Activated CD4-positive, alpha-beta memory T cell treated with anti-CD3 and anti-CD28 coated beads, Interleukin-2, amount 10 ng/mL, durations not matched to agents 7 days and 5 days (primary cell): ENCODE measurements at regions not wholly inside any gene's neighbourhood (a gene's known extent, or its start where the extent isn't known, plus 50 kb on each side); places are given as distances from the start of the nearest gene placed in this dataset.

ENCODE experiments used
- CTCF ChIA-PET: fragments of 350-600 bp; sonication (Branson Sonifier 250); formaldehyde crosslinking; loops from one replicate; lab custom pipeline; 2021; ENCODE audit warnings: antibody characterized with exemption, inconsistent platforms; lab: Charles Lee
- POLR2A ChIA-PET: fragments of 350-600 bp; sonication (Branson Sonifier 250); formaldehyde crosslinking; loops from one replicate; lab custom pipeline; 2021; ENCODE audit warnings: antibody characterized with exemption; lab: Charles Lee
- DNase-seq: peaks from one replicate; pipeline ENCODE4 v3.0.0-alpha.2; 2020
- H3K27ac Mint-ChIP-seq: one replicate; pipeline ENCODE4 v1.8.0; 2021; ENCODE audit warnings: mild to moderate bottlenecking, mixed read lengths
- H3K27me3 Mint-ChIP-seq: one replicate; pipeline ENCODE4 v1.8.0; 2021; ENCODE audit warnings: mixed read lengths
- H3K36me3 Mint-ChIP-seq: one replicate; pipeline ENCODE4 v1.8.0; 2021; ENCODE audit warnings: low read depth, mixed read lengths
- H3K4me1 Mint-ChIP-seq: one replicate; pipeline ENCODE4 v1.8.0; 2021; ENCODE audit warnings: mixed read lengths
- H3K4me3 Mint-ChIP-seq: one replicate; pipeline ENCODE4 v1.8.0; 2021; ENCODE audit warnings: mild to moderate bottlenecking, mixed read lengths
- H3K9me3 Mint-ChIP-seq: one replicate; pipeline ENCODE4 v1.8.0; 2021; ENCODE audit warnings: mixed read lengths

DNA sequence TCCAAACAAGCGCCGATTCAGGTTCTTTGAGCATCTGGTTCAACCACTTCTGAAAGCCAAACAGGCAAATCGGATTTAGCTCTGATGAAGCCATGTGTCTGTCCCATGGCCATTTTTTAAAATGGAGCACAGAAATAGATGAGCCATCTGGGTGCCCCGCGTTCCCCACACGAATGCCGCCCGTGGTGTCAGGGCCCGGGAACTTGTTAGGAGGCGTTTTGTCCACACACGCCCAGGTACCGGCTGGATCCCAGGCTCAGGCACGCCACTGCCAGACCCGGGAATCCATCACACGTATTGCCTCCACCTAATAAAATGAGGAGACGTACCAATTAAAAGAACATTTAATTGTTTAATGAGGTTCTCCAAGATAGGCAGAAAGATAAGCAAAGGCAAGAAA, 374.4 kb upstream of the SALL3 start:
- H3K4me1 Mint-ChIP-seq, result no peaks in the 10 kb centered on the region
- no peak overlapping the region for H3K4me3 Mint-ChIP-seq
- DNase-seq, result no peak
- H3K36me3 Mint-ChIP-seq, result peaks cover 4% of the 10 kb centered on the region
- no peaks in the 10 kb centered on the region for H3K27me3 Mint-ChIP-seq
- H3K27ac Mint-ChIP-seq, result no peak overlapping the region
- ChIA-PET CTCF (no interaction called here), POLR2A (no interaction called here)
- H3K9me3 Mint-ChIP-seq, result peaks cover 21% of the 10 kb centered on the region

DNA sequence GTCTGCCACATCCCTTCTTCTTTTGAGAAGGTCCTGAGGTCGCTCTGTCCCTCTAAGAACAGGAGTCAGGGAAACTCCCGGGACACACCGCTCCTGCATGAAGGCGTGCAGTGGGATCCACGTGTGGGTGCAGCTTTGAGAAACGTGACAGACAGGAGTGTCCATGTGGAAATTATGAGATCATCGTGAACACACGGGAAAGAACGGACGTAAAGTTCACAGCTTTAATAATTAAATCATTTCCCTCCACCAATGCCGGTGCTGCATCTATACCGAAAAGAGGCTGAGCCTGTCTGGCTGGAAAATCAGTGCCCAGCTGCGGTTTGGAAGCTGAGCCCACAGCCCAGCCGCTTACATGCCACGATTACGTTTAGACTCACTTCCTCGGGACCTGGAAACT, 372.4 kb upstream of the SALL3 start:
- H3K27ac Mint-ChIP-seq, result no peak overlapping the region
- H3K36me3 Mint-ChIP-seq, result peaks cover 4% of the 10 kb centered on the region
- H3K9me3 Mint-ChIP-seq, result peaks cover 21% of the 10 kb centered on the region
- no peaks in the 10 kb centered on the region for H3K27me3 Mint-ChIP-seq
- no peak for DNase-seq
- CTCF ChIA-PET, result no interaction called here
- POLR2A ChIA-PET, result no interaction called here
- no peaks in the 10 kb centered on the region for H3K4me1 Mint-ChIP-seq
- H3K4me3 Mint-ChIP-seq, result no peak overlapping the region

- ChIA-PET POLR2A (no interaction called here), CTCF (no interaction called here)
- H3K27ac Mint-ChIP-seq, result no peak overlapping the region
- no peaks in the 10 kb centered on the region for H3K4me1 Mint-ChIP-seq
- peaks cover 20% of the 10 kb centered on the region for H3K9me3 Mint-ChIP-seq
- H3K27me3 Mint-ChIP-seq, result no peaks in the 10 kb centered on the region
- H3K4me3 Mint-ChIP-seq, result no peak overlapping the region
- H3K36me3 Mint-ChIP-seq, result peaks cover 4% of the 10 kb centered on the region
- no peak for DNase-seq
Observed at GRCh38 chr18:78607784-78608183, 371.8 kb upstream of the SALL3 start.

GRCh38 chr18:78610179-78610578, 369.4 kb upstream of the SALL3 start:
- POLR2A ChIA-PET, result no interaction called here
- CTCF ChIA-PET, result no interaction called here
- H3K9me3 Mint-ChIP-seq, result peaks cover 25% of the 10 kb centered on the region
- peaks cover 4% of the 10 kb centered on the region for H3K36me3 Mint-ChIP-seq
- no peak overlapping the region for H3K27ac Mint-ChIP-seq
- H3K4me1 Mint-ChIP-seq, result no peaks in the 10 kb centered on the region
- no peak for DNase-seq
- H3K27me3 Mint-ChIP-seq, result no peaks in the 10 kb centered on the region
- no peak overlapping the region for H3K4me3 Mint-ChIP-seq

GRCh38 chr18:78611201-78611800, 368.3 kb upstream of the SALL3 start:
- H3K36me3 Mint-ChIP-seq, result peaks cover 4% of the 10 kb centered on the region

GRCh38 chr18:78611869-78612268, 367.7 kb upstream of the SALL3 start:
- no peak overlapping the region for H3K27ac Mint-ChIP-seq
- no peak overlapping the region for H3K4me3 Mint-ChIP-seq
- DNase-seq, result no peak
- H3K27me3 Mint-ChIP-seq, result no peaks in the 10 kb centered on the region
- peaks cover 22% of the 10 kb centered on the region for H3K9me3 Mint-ChIP-seq
- CTCF ChIA-PET, result no interaction called here
- H3K36me3 Mint-ChIP-seq, result peaks cover 3% of the 10 kb centered on the region
- POLR2A ChIA-PET, result no interaction called here
- no peaks in the 10 kb centered on the region for H3K4me1 Mint-ChIP-seq

More at GRCh38 chr18:78611201-78611800, 368.3 kb upstream of the SALL3 start:
- ChIA-PET CTCF (no interaction called here), POLR2A (no interaction called here)
- Mint-ChIP-seq H3K4me3 (no peak overlapping the region), H3K4me1 (no peaks in the 10 kb centered on the region), H3K9me3 (peaks cover 21% of the 10 kb centered on the region), H3K27me3 (no peaks in the 10 kb centered on the region), H3K27ac (no peak overlapping the region)
- DNase-seq, result no peak

DNA sequence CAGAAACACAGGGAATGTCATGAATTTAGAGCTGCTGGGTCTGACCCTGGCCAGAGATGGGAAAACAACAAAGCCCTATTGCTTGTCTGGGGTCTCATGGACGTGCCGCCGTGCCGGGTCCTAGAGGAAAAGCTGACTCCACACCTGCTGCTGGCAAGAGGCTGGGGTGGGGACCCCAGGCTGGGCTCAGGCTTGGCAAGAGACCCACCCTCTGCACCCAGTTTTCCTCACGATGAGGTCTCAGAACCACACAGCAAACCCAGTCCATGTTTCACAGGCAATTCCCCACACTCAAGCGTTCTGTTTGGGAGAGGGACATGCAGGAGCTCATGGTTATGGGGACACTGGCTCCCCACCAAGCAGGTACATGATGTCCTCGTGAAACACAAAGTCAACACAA, 367.3 kb upstream of the SALL3 start:
- Mint-ChIP-seq H3K4me3 (no peak overlapping the region), H3K36me3 (no peaks in the 10 kb centered on the region), H3K4me1 (no peaks in the 10 kb centered on the region), H3K27ac (no peak overlapping the region), H3K27me3 (no peaks in the 10 kb centered on the region), H3K9me3 (peaks cover 21% of the 10 kb centered on the region)
- no peak for DNase-seq
- CTCF ChIA-PET, result no interaction called here
- POLR2A ChIA-PET, result no interaction called here

DNA sequence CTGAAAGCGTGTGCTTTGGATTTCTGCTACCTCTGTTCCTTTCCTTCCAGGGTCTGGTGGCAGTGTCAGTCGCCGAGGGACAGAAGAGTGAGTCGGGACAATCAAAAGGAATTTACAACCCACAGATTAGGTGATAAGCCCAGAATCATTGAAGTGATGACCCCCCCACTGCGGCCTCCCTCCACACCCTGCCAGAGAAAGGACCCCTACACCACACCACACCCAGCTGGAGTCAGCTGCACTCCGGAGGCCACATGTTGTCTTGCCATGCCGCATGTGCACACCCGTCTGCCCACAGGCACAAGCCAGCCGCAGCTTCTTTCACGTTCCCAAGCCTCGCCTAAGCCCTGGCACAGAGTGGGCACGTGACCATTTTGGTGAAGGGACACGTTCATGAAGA, 366.8 kb upstream of the SALL3 start:
- no peak for DNase-seq
- no peaks in the 10 kb centered on the region for H3K4me1 Mint-ChIP-seq
- peaks cover 24% of the 10 kb centered on the region for H3K9me3 Mint-ChIP-seq
- ChIA-PET CTCF (no interaction called here), POLR2A (no interaction called here)
- H3K27ac Mint-ChIP-seq, result no peak overlapping the region
- no peaks in the 10 kb centered on the region for H3K36me3 Mint-ChIP-seq
- H3K27me3 Mint-ChIP-seq, result no peaks in the 10 kb centered on the region
- H3K4me3 Mint-ChIP-seq, result no peak overlapping the region

DNA sequence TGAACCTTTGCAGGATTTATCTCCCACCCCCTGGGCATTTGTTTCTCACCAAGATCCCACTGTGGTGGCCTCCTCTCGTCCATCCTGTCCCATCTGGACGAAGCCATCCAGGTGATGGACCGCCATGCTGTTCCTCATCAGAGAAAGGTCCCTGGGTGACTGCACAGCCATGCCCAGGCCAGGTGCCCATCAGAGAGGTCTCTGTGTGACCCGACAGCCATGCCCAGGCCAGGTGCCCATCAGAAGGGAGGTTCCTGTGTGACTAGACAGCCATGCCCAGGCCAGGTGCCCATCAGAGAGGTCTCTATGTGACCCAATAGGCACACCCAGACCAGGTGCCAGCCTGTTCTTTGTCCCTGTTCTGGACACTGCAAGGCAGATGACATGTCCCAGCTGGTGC, 360.9 kb upstream of the SALL3 start:
- no peak for DNase-seq
- Mint-ChIP-seq H3K27ac (no peak overlapping the region), H3K4me1 (no peaks in the 10 kb centered on the region), H3K36me3 (no peaks in the 10 kb centered on the region), H3K9me3 (peaks cover 17% of the 10 kb centered on the region), H3K27me3 (no peaks in the 10 kb centered on the region), H3K4me3 (no peak overlapping the region)
- ChIA-PET CTCF (no interaction called here), POLR2A (no interaction called here)

DNA sequence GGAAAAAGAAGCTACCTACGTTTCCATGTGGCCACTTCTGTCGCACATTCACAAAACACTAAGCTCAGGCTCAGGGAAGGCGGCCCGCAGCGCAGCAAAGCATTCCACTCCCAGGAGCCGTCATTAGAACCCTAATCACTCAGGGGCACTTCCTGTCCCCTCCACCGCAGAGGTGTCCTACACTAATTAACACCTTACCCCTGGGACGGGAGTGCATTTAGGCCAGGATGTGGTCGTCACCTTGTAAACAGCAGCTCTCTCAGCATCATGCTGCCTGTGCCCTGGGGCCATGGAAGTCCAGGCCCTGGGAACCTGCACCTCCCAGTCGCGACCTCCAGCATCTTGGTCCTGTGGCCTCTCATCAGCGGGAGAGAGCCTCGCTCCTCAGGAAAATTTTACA, 359.8 kb upstream of the SALL3 start:
- H3K36me3 Mint-ChIP-seq, result no peaks in the 10 kb centered on the region
- no peaks in the 10 kb centered on the region for H3K4me1 Mint-ChIP-seq
- no peak overlapping the region for H3K4me3 Mint-ChIP-seq
- H3K27me3 Mint-ChIP-seq, result no peaks in the 10 kb centered on the region
- H3K9me3 Mint-ChIP-seq, result peaks cover 17% of the 10 kb centered on the region
- H3K27ac Mint-ChIP-seq, result no peak overlapping the region
- CTCF ChIA-PET, result no interaction called here
- POLR2A ChIA-PET, result no interaction called here
- DNase-seq, result no peak

GRCh38 chr18:78620326-78620725, 359.3 kb upstream of the SALL3 start:
- DNase-seq, result no peak
- no peak overlapping the region for H3K4me3 Mint-ChIP-seq
- H3K9me3 Mint-ChIP-seq, result peaks cover 12% of the 10 kb centered on the region
- no peak overlapping the region for H3K27ac Mint-ChIP-seq
- no peaks in the 10 kb centered on the region for H3K27me3 Mint-ChIP-seq
- H3K36me3 Mint-ChIP-seq, result no peaks in the 10 kb centered on the region
- ChIA-PET POLR2A (no interaction called here), CTCF (no interaction called here)
- H3K4me1 Mint-ChIP-seq, result no peaks in the 10 kb centered on the region

- no peak overlapping the region for H3K27ac Mint-ChIP-seq
- ChIA-PET CTCF (no interaction called here), POLR2A (no interaction called here)
- H3K9me3 Mint-ChIP-seq, result peaks cover 11% of the 10 kb centered on the region
- no peaks in the 10 kb centered on the region for H3K36me3 Mint-ChIP-seq
- no peak for DNase-seq
- no peak overlapping the region for H3K4me3 Mint-ChIP-seq
- H3K27me3 Mint-ChIP-seq, result no peaks in the 10 kb centered on the region
- H3K4me1 Mint-ChIP-seq, result no peaks in the 10 kb centered on the region
Observed at GRCh38 chr18:78621141-78621755, 358.4 kb upstream of the SALL3 start.

DNA sequence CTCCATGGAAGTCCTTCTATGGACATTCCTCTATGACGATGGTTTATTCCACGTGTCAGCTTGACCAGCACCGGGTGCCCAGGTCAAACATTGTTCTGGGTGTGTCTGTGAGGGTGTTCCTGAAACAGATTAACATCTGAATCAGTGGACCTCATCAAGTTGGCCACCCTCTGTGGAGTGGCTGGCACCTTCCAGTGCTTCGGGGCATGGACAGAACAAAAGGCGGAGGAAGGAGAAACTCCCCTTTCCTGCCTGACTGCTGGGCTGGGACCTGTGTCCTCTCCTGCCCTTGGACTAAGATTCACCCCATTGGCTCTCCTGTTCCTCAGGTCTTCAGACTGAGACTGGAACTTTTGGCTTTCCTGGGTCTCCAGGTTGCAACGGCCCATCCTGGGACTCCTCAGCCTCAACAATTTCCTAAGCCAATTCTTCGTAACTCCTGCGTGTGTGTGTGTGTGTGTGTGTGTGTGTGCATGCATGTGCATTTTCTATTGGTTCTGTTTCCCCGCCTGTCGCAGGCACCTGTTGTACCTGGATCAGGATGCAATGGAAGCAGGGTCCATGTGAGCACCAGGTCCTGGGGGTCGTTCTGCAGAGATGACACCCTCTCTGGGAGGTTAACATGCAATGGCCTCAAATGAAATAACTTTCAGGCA, 357.2 kb upstream of the SALL3 start:
- Mint-ChIP-seq H3K27ac (no peak overlapping the region), H3K4me3 (no peak overlapping the region), H3K9me3 (peaks cover 3% of the 10 kb centered on the region), H3K4me1 (no peaks in the 10 kb centered on the region), H3K36me3 (no peaks in the 10 kb centered on the region), H3K27me3 (no peaks in the 10 kb centered on the region)
- POLR2A ChIA-PET, result no interaction called here
- CTCF ChIA-PET, result no interaction called here
- DNase-seq, result no peak
